IMR-90 (cell line): ENCODE measurements at regions not wholly inside any gene's neighbourhood (a gene's known extent, or its start where the extent isn't known, plus 50 kb on each side); places are given as distances from the start of the nearest gene placed in this dataset.

Experiments used
- ATAC-seq: fragments of 200-7000 bp; cut with Tn5 transposase; 2 replicates; pipeline ENCODE4 v1.9.1; 2020; ENCODE audit warnings: low read depth, mild to moderate bottlenecking, moderate library complexity
- BruUV-seq: library from RNA; stranded (reverse); fragments of 400-500 nt; replicated peaks from 2 replicates; lab custom pipeline; 2021; lab: Mats Ljungman, UMichigan
- CTCF ChIA-PET: fragments of 300-600 bp; formaldehyde crosslinking; extraction: SDS; loops from one replicate; lab custom pipeline; 2021; ENCODE audit warnings: antibody characterized with exemption; lab: Yijun Ruan, JAX
- POLR2A ChIA-PET: fragments of 300-600 bp; sonication (Branson Sonifier 250); formaldehyde crosslinking; loops from one replicate; lab custom pipeline; 2022; ENCODE audit warnings: antibody characterized with exemption; ENCODE audit not compliant: unreplicated experiment; lab: Charles Lee
- DNase-seq: peaks from one replicate; pipeline ENCODE4 v3.0.0; 2013
- H2AFZ ChIP-seq: replicated peaks from 2 replicates; pipeline ENCODE3; 2013; ENCODE audit warnings: low read length, mild to moderate bottlenecking; ENCODE audit not compliant: poor library complexity
- H2AK5ac ChIP-seq: 2 replicates; pipeline ENCODE4 v1.6.1; 2013; ENCODE audit warnings: low read depth, low read length, inconsistent platforms
- H2AK9ac ChIP-seq: replicated peaks from 2 replicates; pipeline ENCODE3; 2013; ENCODE audit warnings: mild to moderate bottlenecking, low read depth, low read length, moderate library complexity; ENCODE audit not compliant: poor library complexity
- H2BK120ac ChIP-seq: 2 replicates; pipeline ENCODE4 v1.6.1; 2013; ENCODE audit warnings: low read depth, low read length, inconsistent platforms
- H2BK15ac ChIP-seq: 3 replicates; pipeline ENCODE4 v1.6.1; 2013; ENCODE audit warnings: low read depth, low read length, inconsistent platforms
- H2BK20ac ChIP-seq: 2 replicates; pipeline ENCODE4 v1.6.1; 2013; ENCODE audit warnings: low read depth, mild to moderate bottlenecking, inconsistent platforms, low read length, moderate library complexity
- H2BK5ac ChIP-seq: 2 replicates; pipeline ENCODE4 v1.6.1; 2013; ENCODE audit warnings: mild to moderate bottlenecking, low read depth, low read length, inconsistent platforms; ENCODE audit not compliant: poor library complexity, severe bottlenecking
- H3K14ac ChIP-seq: replicated peaks from 2 replicates; pipeline ENCODE4 v1.6.1; 2013; ENCODE audit warnings: low read depth, low read length, inconsistent platforms
- H3K18ac ChIP-seq: 2 replicates; pipeline ENCODE4 v1.6.1; 2013; ENCODE audit warnings: low read depth, low read length, control low read depth
- H3K23ac ChIP-seq: 2 replicates; pipeline ENCODE4 v1.6.1; 2013; ENCODE audit warnings: low read depth, low read length, inconsistent platforms
- H3K27ac ChIP-seq: 2 replicates; pipeline ENCODE4 v1.5.1; 2013; ENCODE audit warnings: mild to moderate bottlenecking, control low read depth, low read length; ENCODE audit not compliant: insufficient read depth
- H3K27me3 ChIP-seq: 2 replicates; pipeline ENCODE4 v1.6.1; 2013; ENCODE audit warnings: low read length; ENCODE audit not compliant: control insufficient read depth, insufficient read depth
- H3K36me3 ChIP-seq: 2 replicates; pipeline ENCODE4 v1.6.1; 2013; ENCODE audit warnings: low read length, mixed read lengths; ENCODE audit not compliant: control insufficient read depth, insufficient read depth
- H3K4ac ChIP-seq: 2 replicates; pipeline ENCODE4 v1.6.1; 2013; ENCODE audit warnings: low read depth, low read length, inconsistent platforms
- H3K4me1 ChIP-seq: 2 replicates; pipeline ENCODE4 v1.6.1; 2013; ENCODE audit warnings: low read length, mixed read lengths; ENCODE audit not compliant: control insufficient read depth, insufficient read depth
- H3K4me2 ChIP-seq: 2 replicates; pipeline ENCODE4 v1.6.1; 2013; ENCODE audit warnings: low read depth, mild to moderate bottlenecking, control low read depth, low read length, moderate library complexity
- H3K4me3 ChIP-seq: 2 replicates; pipeline ENCODE4 v1.5.1; 2013; ENCODE audit warnings: low read depth, mild to moderate bottlenecking, control low read depth, low read length, moderate library complexity; ENCODE audit not compliant: insufficient read depth
- H3K56ac ChIP-seq: 2 replicates; pipeline ENCODE4 v1.6.1; 2013; ENCODE audit warnings: low read length, inconsistent platforms; ENCODE audit not compliant: insufficient read depth; ENCODE audit errors: extremely low read depth
- H3K79me1 ChIP-seq, 2 experiments: 2 replicates each; pipeline ENCODE4 v1.6.1; 2013; ENCODE audit warnings: low read length in 2 of 2, inconsistent platforms in 1 of 2, low read depth in 1 of 2
- H3K9ac ChIP-seq: 2 replicates; pipeline ENCODE4 v1.6.1; 2013; ENCODE audit warnings: low read depth, low read length, control low read depth
- H3K9me1 ChIP-seq: 2 replicates; pipeline ENCODE4 v1.6.1; 2013; ENCODE audit warnings: low read length, inconsistent platforms; ENCODE audit not compliant: insufficient read depth
- H3K9me3 ChIP-seq: 2 replicates; pipeline ENCODE4 v1.6.1; 2013; ENCODE audit warnings: low read length; ENCODE audit not compliant: control insufficient read depth, insufficient read depth
- H4K20me1 ChIP-seq: 2 replicates; pipeline ENCODE4 v1.6.1; 2013; ENCODE audit warnings: low read length, inconsistent platforms; ENCODE audit not compliant: insufficient read depth
- H4K5ac ChIP-seq: 2 replicates; pipeline ENCODE4 v1.6.1; 2013; ENCODE audit warnings: mild to moderate bottlenecking, low read depth, low read length, control low read depth
- H4K8ac ChIP-seq, 2 experiments: 2 replicates each; pipeline ENCODE4 v1.6.1; 2013; ENCODE audit warnings: low read depth in 2 of 2, low read length in 2 of 2, control low read depth in 1 of 2, inconsistent platforms in 1 of 2
- H4K91ac ChIP-seq: 2 replicates; pipeline ENCODE4 v1.6.1; 2013; ENCODE audit warnings: low read depth, low read length, inconsistent platforms; ENCODE audit not compliant: insufficient read depth
- CEBPB ChIP-seq: IDR thresholded peaks from 2 replicates; pipeline ENCODE4 v1.6.1; 2012; ENCODE audit warnings: low read depth, low read length, improper control_type of control experiment
- CHD1 ChIP-seq: IDR thresholded peaks from 2 replicates; pipeline ENCODE4 v1.6.1; 2012; ENCODE audit warnings: low read depth, low read length, improper control_type of control experiment
- FOS ChIP-seq: fragments of 150-350 bp; IDR thresholded peaks from 2 replicates; pipeline ENCODE4 v1.6.1; 2016; ENCODE audit warnings: low read depth, low read length
- MAZ ChIP-seq: IDR thresholded peaks from 2 replicates; pipeline ENCODE4 v1.6.1; 2012; ENCODE audit warnings: low read depth, mild to moderate bottlenecking, low read length, improper control_type of control experiment, moderate library complexity, borderline replicate concordance
- MXI1 ChIP-seq: IDR thresholded peaks from 2 replicates; pipeline ENCODE4 v1.6.1; 2012; ENCODE audit warnings: low read depth, mild to moderate bottlenecking, low read length, moderate library complexity, borderline replicate concordance
- NFE2L2 ChIP-seq: fragments of 150-350 bp; IDR thresholded peaks from 2 replicates; pipeline ENCODE4 v1.6.1; 2016; ENCODE audit warnings: low read depth, mild to moderate bottlenecking, low read length
- POLR2A ChIP-seq: IDR thresholded peaks from 2 replicates; pipeline ENCODE4 v1.6.1; 2012; ENCODE audit warnings: mild to moderate bottlenecking, low read depth, low read length
- RCOR1 ChIP-seq: IDR thresholded peaks from 2 replicates; pipeline ENCODE4 v1.6.1; 2012; ENCODE audit warnings: mild to moderate bottlenecking, low read length, improper control_type of control experiment; ENCODE audit not compliant: insufficient replicate concordance
- RFX5 ChIP-seq: IDR thresholded peaks from 2 replicates; pipeline ENCODE4 v1.8.0; 2012; ENCODE audit warnings: low read depth, mild to moderate bottlenecking, low read length, moderate library complexity
- WGBS, 2 experiments: methylation state at CpG; one replicate each; pipeline versions ENCODE4 v1.1.5 to v1.1.7; 2013; ENCODE audit warnings: missing lambda C conversion rate in 2 of 2; ENCODE audit not compliant: insufficient read length in 1 of 2; ENCODE audit errors: extremely low coverage in 2 of 2; 5-methylcytosine and 5-hydroxymethylcytosine counted together
- dilution Hi-C: fragments of 300-500 bp; cut with HindIII; formaldehyde crosslinking; loops from one replicate; pipeline ENCODE4 v1.14.3; 2018; ENCODE audit warnings: low sequenced_read_pairs; ENCODE audit not compliant: unreplicated experiment
- in situ Hi-C: fragments of 300-500 bp; cut with MboI; formaldehyde crosslinking; loops from 3 replicates; pipeline ENCODE4 v1.14.3; 2019; ENCODE audit warnings: low sequenced_read_pairs, inconsistent platforms, mixed read lengths
- intact Hi-C: fragments of 100-400 bp; cut with micrococcal nuclease; formaldehyde crosslinking; loops from 2 replicates; pipeline ENCODE4 v1.10.0; 2022
- TF ChIP-seq, protein P1 (sequence below): fragments of 150-350 bp; IDR thresholded peaks from 2 replicates; pipeline ENCODE4 v1.6.1; 2017; ENCODE audit warnings: mild to moderate bottlenecking, antibody characterized with exemption, low read length, low read depth
- TF ChIP-seq, protein P2 (sequence below): conservative IDR thresholded peaks from 2 replicates; pipeline ENCODE4 v1.5.1; 2012; ENCODE audit warnings: mild to moderate bottlenecking, low read depth, low read length, improper control_type of control experiment

- Histone ChIP-seq H3K9ac (no peak overlapping the region), H3K27ac (no peak overlapping the region), H3K14ac (no peak overlapping the region), H3K27me3 (no peaks in the 10 kb centered on the region), H3K4ac (no peak overlapping the region), H3K23ac (no peak overlapping the region), H3K4me1 (no peaks in the 10 kb centered on the region), H3K79me1 (no peaks in the 10 kb centered on the region), H2BK120ac (no peak overlapping the region), H3K56ac (no peak overlapping the region), H2BK20ac (no peak overlapping the region), H2BK15ac (no peak overlapping the region), H3K4me2 (no peak overlapping the region), H2AK5ac (no peak overlapping the region), H4K20me1 (no peaks in the 10 kb centered on the region), H4K8ac (no peak overlapping the region), H4K91ac (no peak overlapping the region), H3K9me3 (no peaks in the 10 kb centered on the region), H2AFZ (no peak overlapping the region), H3K9me1 (no peaks in the 10 kb centered on the region), H2BK5ac (no peak overlapping the region), H3K4me3 (no peak overlapping the region), H2AK9ac (no peak overlapping the region), H3K18ac (no peak overlapping the region), H4K5ac (no peak overlapping the region), H3K36me3 (no peaks in the 10 kb centered on the region)
- in situ Hi-C loops (no loop called here), intact Hi-C loops (no loop called here), dilution Hi-C loops (no loop called here)
- WGBS, 2 experiments = no CpG with 5 or more reads among the region's 2 CpGs
- ATAC-seq = no peak
- DNase-seq = no peak
- CTCF ChIA-PET = no interaction called here
- POLR2A ChIA-PET = no interaction called here
- no TSS peak for BruUV-seq
- TF ChIP-seq NFE2L2 (no peak), RCOR1 (no peak), RFX5 (no peak), CHD1 (no peak), MXI1 (no peak), MAZ (no peak), FOS (no peak), POLR2A (no peak), CEBPB (no peak)
- TF ChIP-seq, protein P1, sequence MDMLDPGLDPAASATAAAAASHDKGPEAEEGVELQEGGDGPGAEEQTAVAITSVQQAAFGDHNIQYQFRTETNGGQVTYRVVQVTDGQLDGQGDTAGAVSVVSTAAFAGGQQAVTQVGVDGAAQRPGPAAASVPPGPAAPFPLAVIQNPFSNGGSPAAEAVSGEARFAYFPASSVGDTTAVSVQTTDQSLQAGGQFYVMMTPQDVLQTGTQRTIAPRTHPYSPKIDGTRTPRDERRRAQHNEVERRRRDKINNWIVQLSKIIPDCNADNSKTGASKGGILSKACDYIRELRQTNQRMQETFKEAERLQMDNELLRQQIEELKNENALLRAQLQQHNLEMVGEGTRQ = no peak
- TF ChIP-seq, protein P2, sequence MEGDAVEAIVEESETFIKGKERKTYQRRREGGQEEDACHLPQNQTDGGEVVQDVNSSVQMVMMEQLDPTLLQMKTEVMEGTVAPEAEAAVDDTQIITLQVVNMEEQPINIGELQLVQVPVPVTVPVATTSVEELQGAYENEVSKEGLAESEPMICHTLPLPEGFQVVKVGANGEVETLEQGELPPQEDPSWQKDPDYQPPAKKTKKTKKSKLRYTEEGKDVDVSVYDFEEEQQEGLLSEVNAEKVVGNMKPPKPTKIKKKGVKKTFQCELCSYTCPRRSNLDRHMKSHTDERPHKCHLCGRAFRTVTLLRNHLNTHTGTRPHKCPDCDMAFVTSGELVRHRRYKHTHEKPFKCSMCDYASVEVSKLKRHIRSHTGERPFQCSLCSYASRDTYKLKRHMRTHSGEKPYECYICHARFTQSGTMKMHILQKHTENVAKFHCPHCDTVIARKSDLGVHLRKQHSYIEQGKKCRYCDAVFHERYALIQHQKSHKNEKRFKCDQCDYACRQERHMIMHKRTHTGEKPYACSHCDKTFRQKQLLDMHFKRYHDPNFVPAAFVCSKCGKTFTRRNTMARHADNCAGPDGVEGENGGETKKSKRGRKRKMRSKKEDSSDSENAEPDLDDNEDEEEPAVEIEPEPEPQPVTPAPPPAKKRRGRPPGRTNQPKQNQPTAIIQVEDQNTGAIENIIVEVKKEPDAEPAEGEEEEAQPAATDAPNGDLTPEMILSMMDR = no peak
These were observed 660.0 kb downstream of the C12orf50 start for GRCh38 chr12:87369161-87369560.
